BLaER1 (cell line): ENCODE measurements at regions not wholly inside any gene's neighbourhood (a gene's known extent, or its start where the extent isn't known, plus 50 kb on each side); places are given as distances from the start of the nearest gene placed in this dataset.

Experiments
- H3K27ac ChIP-seq: shearing (Covaris generic); formaldehyde crosslinking; 2 replicates; pipeline ENCODE4 v1.8.1; 2022
- H3K27me3 ChIP-seq: shearing (Covaris generic); formaldehyde crosslinking; 2 replicates; pipeline ENCODE4 v1.8.1; 2022
- H3K36me3 ChIP-seq: shearing (Covaris generic); formaldehyde crosslinking; 2 replicates; pipeline ENCODE4 v1.8.1; 2022
- H3K4me1 ChIP-seq: shearing (Covaris generic); formaldehyde crosslinking; 2 replicates; pipeline ENCODE4 v1.8.1; 2022
- H3K4me2 ChIP-seq: shearing (Covaris generic); formaldehyde crosslinking; 2 replicates; pipeline ENCODE4 v1.8.1; 2022
- H3K4me3 ChIP-seq: shearing (Covaris generic); formaldehyde crosslinking; 2 replicates; pipeline ENCODE4 v1.8.1; 2022
- H3K9ac ChIP-seq: shearing (Covaris generic); formaldehyde crosslinking; 2 replicates; pipeline ENCODE4 v1.8.1; 2022
- H3K9me3 ChIP-seq: shearing (Covaris generic); formaldehyde crosslinking; 2 replicates; pipeline ENCODE4 v1.8.1; 2022
- H4K20me1 ChIP-seq: shearing (Covaris generic); formaldehyde crosslinking; 2 replicates; pipeline ENCODE4 v1.8.1; 2022
- Cebpa-rat ChIP-seq: shearing (Covaris generic); IDR thresholded peaks from 2 replicates; pipeline ENCODE4 v1.8.1; 2022

DNA sequence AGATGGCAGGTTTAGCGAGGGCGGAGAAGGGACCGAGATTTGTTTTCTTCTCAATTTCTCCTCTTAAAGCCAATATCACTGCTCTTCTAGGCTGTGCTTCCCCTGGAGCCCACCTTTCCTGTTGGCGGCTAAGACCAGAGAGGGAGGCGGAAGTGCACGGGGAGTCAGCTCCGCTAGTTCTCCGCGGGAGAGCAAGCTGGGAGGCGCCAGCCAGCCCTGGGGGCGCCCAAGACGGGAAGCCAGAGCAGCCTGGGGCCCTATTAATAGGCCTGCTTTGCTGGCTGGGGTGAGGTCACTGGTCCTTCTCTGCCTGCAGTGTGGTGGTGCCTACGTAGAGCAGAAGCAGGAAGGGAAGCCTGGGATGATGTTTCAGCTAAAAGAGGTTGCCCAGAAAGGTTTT is 61.6 kb downstream of the LSM5 start:
- peaks cover 14% of the 10 kb centered on the region for H3K4me1 ChIP-seq
- no peak overlapping the region for H3K4me3 ChIP-seq
- H3K27ac ChIP-seq: no peak overlapping the region
- no peaks in the 10 kb centered on the region for H3K36me3 ChIP-seq
- H4K20me1 ChIP-seq: no peaks in the 10 kb centered on the region
- peaks cover 32% of the 10 kb centered on the region for H3K9me3 ChIP-seq
- H3K27me3 ChIP-seq: no peaks in the 10 kb centered on the region
- no peak overlapping the region for H3K9ac ChIP-seq
- no peak for TF ChIP-seq Cebpa-rat
- H3K4me2 ChIP-seq: no peak overlapping the region

DNA sequence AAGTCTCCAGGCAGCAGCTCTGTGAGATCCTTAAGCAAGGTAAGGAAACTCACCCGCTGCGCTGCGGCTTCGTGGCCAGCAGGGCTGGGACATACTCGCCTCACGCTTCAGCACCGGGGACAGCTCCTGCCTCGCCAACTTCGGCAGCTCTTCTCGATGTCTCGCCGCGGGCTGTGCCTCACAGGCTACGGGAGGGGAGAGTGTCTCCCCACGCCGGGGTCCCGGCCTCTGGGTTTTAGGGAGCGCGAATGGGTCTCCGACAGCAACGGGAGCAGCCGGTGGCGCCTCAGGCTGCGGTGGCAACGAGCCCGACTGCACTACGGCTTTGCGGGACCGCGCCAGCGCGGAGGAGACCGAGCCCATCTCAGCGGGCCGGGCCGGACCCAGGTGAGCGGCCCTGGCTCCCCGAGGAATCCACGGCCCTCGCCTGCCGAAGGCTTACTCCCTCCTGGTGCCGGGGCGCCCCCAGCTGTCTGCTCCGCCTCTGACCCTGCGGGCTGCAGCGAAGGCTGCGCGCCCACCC is 62.4 kb downstream of the LSM5 start:
- no peak overlapping the region for H3K27ac ChIP-seq
- H3K36me3 ChIP-seq: no peaks in the 10 kb centered on the region
- TF ChIP-seq Cebpa-rat: no peak
- H3K27me3 ChIP-seq: no peaks in the 10 kb centered on the region
- no peaks in the 10 kb centered on the region for H4K20me1 ChIP-seq
- H3K9me3 ChIP-seq: peaks cover 32% of the 10 kb centered on the region
- H3K4me1 ChIP-seq: peaks cover 14% of the 10 kb centered on the region
- no peak overlapping the region for H3K4me2 ChIP-seq
- no peak overlapping the region for H3K9ac ChIP-seq
- no peak overlapping the region for H3K4me3 ChIP-seq

DNA sequence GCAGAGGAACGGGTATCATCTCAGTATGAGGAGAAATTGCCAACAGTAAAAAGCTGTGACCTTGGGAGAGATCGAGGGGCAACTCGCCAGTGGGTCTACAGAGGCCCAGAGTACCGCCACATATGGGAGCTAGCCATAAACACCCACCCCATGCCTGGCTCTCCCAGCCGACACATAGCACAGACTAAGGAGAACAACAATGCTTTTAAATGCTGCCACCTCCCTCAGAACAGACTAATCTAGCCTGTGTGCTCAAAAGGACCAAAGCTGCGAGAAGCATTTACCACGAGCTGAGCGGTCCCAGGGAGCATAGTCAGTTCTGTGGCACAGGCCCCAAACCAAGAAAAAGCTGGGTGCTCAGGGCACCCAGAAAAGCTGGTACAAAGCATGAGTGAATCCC is 73.3 kb downstream of the LSM5 start:
- Histone ChIP-seq H4K20me1 (no peaks in the 10 kb centered on the region), H3K4me2 (no peak overlapping the region), H3K4me3 (no peak overlapping the region), H3K27ac (no peak overlapping the region), H3K4me1 (no peaks in the 10 kb centered on the region), H3K9ac (no peak overlapping the region), H3K36me3 (no peaks in the 10 kb centered on the region), H3K27me3 (no peaks in the 10 kb centered on the region), H3K9me3 (no peaks in the 10 kb centered on the region)
- no peak for TF ChIP-seq Cebpa-rat

DNA sequence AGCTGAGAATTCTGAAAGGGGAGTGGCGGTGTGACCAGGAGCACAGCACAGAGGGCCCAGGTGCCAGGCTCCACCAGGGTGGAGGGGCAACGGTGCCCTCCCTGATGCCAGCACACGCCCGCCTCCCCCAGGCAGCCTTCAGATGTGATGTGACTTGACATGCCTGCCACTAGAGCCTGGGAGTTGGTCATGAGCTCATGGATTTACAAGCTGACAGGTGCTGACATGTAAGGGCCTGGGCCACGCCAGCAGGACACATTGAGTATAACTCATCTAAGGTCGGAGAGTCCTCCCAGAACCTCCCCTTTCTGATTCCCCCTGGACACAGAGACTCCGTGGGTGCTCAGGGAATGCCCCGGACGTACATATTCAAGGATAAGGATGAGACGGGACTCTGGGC is 74.2 kb downstream of the LSM5 start:
- no peak for TF ChIP-seq Cebpa-rat
- no peaks in the 10 kb centered on the region for H3K36me3 ChIP-seq
- no peaks in the 10 kb centered on the region for H3K27me3 ChIP-seq
- no peaks in the 10 kb centered on the region for H4K20me1 ChIP-seq
- H3K9ac ChIP-seq: no peak overlapping the region
- H3K9me3 ChIP-seq: no peaks in the 10 kb centered on the region
- H3K27ac ChIP-seq: no peak overlapping the region
- no peak overlapping the region for H3K4me3 ChIP-seq
- H3K4me2 ChIP-seq: no peak overlapping the region
- no peaks in the 10 kb centered on the region for H3K4me1 ChIP-seq

DNA sequence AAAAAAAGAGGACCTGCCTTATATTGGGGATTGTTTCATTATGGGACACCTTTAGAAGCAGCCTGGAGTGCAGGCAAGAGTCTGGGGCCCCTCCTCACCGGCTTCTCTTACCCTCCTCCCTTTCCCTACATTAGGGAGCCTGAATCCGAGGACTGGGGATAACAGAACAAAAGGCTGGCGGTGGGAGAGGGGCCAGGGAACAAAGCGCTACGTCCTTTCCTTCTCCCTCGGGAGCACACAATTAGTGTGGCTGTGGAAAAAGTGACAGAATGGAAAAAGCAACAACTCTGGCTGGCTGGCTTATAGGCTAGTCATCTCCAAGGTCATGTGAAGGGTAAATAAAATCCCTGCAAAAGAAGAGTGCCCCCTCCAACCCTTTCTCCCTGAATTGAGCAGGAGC is 74.7 kb downstream of the LSM5 start:
- Histone ChIP-seq H3K4me2 (no peak overlapping the region), H3K27ac (no peak overlapping the region), H3K4me1 (no peaks in the 10 kb centered on the region), H3K9me3 (no peaks in the 10 kb centered on the region), H3K36me3 (no peaks in the 10 kb centered on the region), H3K4me3 (no peak overlapping the region), H3K27me3 (no peaks in the 10 kb centered on the region), H3K9ac (no peak overlapping the region), H4K20me1 (no peaks in the 10 kb centered on the region)
- TF ChIP-seq Cebpa-rat: no peak

DNA sequence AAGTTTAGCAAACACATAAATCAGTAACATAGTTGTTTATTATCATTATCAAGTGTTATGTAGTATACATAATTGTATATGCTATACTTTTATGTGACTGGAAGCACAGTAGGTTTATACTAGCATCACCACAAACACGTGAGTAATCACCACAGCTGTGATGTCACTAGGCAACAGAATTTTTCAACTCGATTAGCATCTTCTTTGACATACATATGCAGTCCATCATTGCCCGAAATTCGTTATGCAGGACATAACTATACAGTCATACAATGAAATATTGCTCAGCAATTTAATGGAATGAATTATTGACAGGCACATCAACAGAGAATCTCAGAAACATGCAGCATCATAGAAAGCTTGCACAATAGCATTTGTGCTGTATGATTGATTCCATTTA is 77.7 kb downstream of the LSM5 start:
- Histone ChIP-seq H3K4me2 (no peak overlapping the region), H3K4me3 (no peak overlapping the region), H4K20me1 (no peaks in the 10 kb centered on the region), H3K4me1 (no peaks in the 10 kb centered on the region), H3K27me3 (no peaks in the 10 kb centered on the region), H3K9ac (no peak overlapping the region), H3K36me3 (no peaks in the 10 kb centered on the region), H3K9me3 (no peaks in the 10 kb centered on the region), H3K27ac (no peak overlapping the region)
- no peak for TF ChIP-seq Cebpa-rat

DNA sequence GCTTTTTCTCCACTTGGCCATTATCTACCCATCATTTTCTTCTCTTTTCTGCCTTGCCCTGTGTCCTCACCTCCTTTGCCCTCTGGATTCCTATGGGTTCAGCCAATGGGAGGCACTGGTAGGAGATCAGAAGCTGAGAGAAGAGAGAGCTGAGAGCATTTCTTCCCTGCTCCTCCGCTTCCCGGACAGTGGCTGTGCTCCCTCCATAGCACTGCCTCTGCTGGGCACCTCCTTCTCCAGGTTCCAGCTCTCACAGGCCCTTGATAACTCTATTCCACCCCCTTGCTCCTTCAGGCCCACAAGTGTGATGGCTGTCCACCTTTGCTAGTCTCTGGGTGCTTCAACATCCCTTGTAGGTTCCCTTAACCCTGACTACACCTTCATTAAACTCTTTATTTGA is 79.6 kb downstream of the LSM5 start:
- no peak overlapping the region for H3K27ac ChIP-seq
- no peak for TF ChIP-seq Cebpa-rat
- no peaks in the 10 kb centered on the region for H3K9me3 ChIP-seq
- H3K27me3 ChIP-seq: no peaks in the 10 kb centered on the region
- no peak overlapping the region for H3K9ac ChIP-seq
- H3K36me3 ChIP-seq: no peaks in the 10 kb centered on the region
- H3K4me3 ChIP-seq: no peak overlapping the region
- H3K4me2 ChIP-seq: no peak overlapping the region
- no peaks in the 10 kb centered on the region for H3K4me1 ChIP-seq
- H4K20me1 ChIP-seq: no peaks in the 10 kb centered on the region

DNA sequence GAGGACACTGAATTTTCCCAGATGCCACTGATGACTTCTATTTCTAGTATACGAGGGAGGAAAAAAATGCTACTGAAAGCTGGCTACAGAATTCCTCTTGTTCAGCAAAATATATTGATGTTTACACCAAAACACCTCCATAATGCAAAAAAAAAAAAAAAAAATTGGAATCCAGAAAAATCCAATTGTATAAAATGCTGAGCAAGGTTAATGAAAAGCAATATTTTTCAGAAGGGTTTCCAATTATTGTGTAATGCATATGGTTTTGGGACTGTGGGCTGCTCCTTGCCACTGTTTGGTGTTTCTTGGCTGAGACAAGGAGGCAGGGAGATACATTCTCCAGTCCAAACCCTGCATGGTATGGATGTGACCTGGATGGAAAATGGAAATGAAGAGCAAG is 83.8 kb downstream of the LSM5 start:
- Histone ChIP-seq H3K27me3 (no peaks in the 10 kb centered on the region), H3K4me2 (no peak overlapping the region), H3K9me3 (no peaks in the 10 kb centered on the region), H3K36me3 (no peaks in the 10 kb centered on the region), H3K4me1 (no peaks in the 10 kb centered on the region), H4K20me1 (no peaks in the 10 kb centered on the region), H3K9ac (no peak overlapping the region), H3K4me3 (no peak overlapping the region), H3K27ac (no peak overlapping the region)
- TF ChIP-seq Cebpa-rat: no peak

DNA sequence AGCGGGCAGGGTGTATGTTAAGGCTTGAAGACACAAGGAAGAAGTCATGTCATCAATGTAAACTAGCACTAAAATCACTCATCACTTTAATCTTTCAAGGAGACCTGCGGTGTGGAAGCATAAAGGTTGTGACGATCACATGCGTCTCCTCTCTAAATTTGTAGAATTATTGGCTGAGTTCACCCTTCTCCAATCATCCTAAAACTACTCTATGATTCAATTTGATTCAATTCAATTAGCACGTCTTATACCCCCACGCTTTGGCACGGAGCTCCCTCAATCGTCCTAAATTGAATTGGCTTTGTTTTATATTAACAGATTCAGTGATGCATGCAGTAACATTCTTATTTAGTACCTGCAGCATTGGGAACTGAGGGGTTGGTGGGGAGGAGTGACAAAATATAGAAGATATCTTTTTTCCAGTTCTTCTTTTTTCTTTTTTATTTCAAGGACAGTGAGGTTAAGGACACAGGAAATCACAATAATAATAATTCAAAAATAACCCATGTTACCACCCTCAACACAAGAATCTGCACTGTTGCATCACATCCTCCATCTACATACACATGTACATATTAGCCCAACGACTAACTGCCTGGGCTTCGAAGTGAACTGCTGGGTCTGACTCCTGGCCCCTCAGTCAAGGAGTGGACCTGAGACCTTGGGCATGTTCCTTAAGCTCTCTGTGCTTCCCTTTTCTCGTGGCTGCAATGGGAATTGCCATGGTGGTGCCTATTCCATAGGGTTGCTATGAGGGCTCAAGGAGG is 86.5 kb downstream of the LSM5 start:
- Histone ChIP-seq H3K9ac (no peak overlapping the region), H3K27ac (no peak overlapping the region), H4K20me1 (no peaks in the 10 kb centered on the region), H3K27me3 (no peaks in the 10 kb centered on the region), H3K36me3 (no peaks in the 10 kb centered on the region), H3K9me3 (no peaks in the 10 kb centered on the region), H3K4me1 (no peaks in the 10 kb centered on the region), H3K4me2 (no peak overlapping the region), H3K4me3 (no peak overlapping the region)
- no peak for TF ChIP-seq Cebpa-rat

DNA sequence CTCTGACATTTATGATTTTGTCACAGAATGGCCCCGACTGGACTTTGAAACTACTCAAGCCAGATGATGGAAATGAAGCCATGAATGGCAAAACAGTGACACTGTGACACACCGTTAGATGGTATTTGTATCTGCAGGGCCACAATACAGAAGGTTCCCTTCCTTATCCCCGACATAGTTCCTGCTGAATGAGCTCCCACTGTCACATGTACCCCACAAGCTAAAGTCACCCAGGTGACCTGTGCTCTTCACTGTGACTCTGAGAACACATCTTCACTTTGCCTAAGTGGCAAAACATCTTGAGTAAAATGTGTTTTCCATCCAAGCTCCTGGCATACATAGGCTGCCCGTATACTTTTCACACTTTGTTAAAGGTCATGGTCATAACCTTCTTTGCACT is 89.5 kb downstream of the LSM5 start:
- Histone ChIP-seq H3K9me3 (no peaks in the 10 kb centered on the region), H3K36me3 (no peaks in the 10 kb centered on the region), H4K20me1 (no peaks in the 10 kb centered on the region), H3K27ac (no peak overlapping the region), H3K4me3 (no peak overlapping the region), H3K4me2 (no peak overlapping the region), H3K9ac (no peak overlapping the region), H3K4me1 (no peaks in the 10 kb centered on the region), H3K27me3 (no peaks in the 10 kb centered on the region)
- TF ChIP-seq Cebpa-rat: no peak

DNA sequence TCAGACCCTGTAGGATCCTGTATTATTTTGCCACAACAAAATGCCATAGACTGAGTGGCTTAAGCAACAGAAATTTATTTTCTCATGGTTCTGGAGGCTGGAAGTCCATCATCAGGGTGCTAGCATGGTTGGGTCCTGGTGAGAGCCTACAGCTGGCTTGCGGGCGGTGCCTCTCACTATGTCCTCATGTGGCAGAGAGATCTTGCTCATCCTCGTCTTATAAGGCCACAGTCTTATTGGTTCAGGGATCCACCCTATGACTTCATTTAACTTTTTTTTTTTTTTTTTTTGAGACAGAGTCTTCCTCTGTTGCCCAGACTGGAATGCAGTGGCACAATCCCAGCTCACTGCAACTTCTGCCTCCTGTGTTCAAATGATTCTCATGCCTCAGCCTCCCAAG is 90.9 kb downstream of the LSM5 start:
- no peak overlapping the region for H3K4me2 ChIP-seq
- H3K9ac ChIP-seq: no peak overlapping the region
- no peak overlapping the region for H3K4me3 ChIP-seq
- H4K20me1 ChIP-seq: no peaks in the 10 kb centered on the region
- no peaks in the 10 kb centered on the region for H3K9me3 ChIP-seq
- TF ChIP-seq Cebpa-rat: no peak
- no peaks in the 10 kb centered on the region for H3K36me3 ChIP-seq
- no peaks in the 10 kb centered on the region for H3K27me3 ChIP-seq
- no peaks in the 10 kb centered on the region for H3K4me1 ChIP-seq
- H3K27ac ChIP-seq: no peak overlapping the region
